Renal cortical epithelial cell (primary cell): ENCODE measurements at regions not wholly inside any gene's neighbourhood (a gene's known extent, or its start where the extent isn't known, plus 50 kb on each side); places are given as distances from the start of the nearest gene placed in this dataset.
A peak's percentile ranks its signal among the peaks of the same experiment; 100 is the strongest.
"Not testable (repeated sequence)": the region's sequence is repeated elsewhere in the genome, so short reads cannot be mapped to it uniquely, and the experiment has no call there.

Source experiments
- DNase-seq: peaks from one replicate; pipeline ENCODE4 v3.0.0-alpha.2; 2011; ENCODE audit warnings: low read depth

DNA sequence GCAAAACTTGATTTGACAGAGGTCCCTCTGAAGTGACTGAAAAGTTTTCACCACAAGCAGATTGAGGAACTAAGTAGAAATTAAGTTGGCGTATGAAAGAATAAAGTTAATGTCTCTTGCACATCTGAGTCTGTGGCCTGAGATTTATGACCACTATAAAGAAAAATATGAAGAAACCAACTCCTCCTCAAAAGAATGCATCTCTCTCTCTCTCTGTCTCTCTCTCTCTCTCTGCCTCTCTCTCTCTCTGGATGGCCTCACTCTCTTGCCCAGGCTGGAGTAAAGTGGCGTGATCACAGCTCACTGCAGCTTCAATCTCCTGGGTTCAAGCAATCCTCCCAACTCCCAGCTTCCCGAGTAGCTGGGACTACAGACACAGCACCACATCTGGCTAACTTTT lies 55.2 kb downstream of the RPL22L1 start:
- no peak for DNase-seq

DNA sequence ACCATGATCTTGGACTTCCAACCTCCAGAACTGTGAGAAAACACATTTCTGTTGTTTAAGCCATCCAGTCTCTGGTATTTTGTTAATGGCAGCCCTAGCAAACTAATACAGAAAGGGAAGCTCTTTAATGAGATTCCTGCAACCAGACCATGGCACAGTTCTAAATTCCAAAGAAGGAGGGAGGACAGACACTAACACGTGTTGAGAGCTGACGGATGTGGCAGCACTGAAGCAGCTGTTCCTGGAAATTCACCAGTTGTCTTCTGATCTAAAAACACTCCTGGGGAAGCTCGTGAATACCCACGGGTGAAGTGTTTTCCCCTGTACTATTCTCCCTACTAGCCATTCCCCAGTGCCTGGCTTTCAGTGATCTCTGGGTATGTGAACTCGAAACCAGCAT lies 56.7 kb downstream of the RPL22L1 start:
- no peak for DNase-seq

DNA sequence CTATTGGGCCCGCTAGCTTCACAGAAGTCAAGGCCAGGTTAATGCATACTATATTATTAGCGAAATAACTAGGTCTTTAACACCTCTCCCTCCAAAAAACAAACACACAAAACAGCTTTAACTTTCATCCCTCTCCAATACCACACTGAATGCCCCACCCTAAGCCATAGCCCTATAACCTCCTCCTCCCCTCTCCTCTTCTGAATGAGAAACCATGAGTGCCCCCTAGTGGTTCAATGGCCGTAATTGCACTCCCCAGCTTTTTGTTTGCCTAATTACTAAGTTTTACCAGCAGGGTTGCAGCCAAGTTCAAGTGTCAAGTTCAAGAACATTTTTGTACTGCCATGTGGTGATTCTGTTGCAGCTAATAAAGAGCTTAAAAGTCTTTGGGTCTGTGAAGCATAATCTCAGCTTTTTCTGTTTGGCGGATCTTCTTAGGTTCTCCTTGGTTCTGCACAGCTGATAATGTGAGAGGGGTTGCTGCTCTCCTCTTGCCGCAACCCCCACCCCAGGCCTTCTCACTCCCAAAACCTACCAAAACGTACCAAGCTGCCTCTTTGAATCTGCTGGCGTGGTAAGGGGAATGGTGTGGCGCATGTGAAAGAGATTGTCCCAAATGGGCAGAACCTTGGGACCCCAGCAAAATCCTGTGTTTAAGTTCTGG lies 57.9 kb downstream of the RPL22L1 start:
- DNase-seq: peak; percentile 75

DNA sequence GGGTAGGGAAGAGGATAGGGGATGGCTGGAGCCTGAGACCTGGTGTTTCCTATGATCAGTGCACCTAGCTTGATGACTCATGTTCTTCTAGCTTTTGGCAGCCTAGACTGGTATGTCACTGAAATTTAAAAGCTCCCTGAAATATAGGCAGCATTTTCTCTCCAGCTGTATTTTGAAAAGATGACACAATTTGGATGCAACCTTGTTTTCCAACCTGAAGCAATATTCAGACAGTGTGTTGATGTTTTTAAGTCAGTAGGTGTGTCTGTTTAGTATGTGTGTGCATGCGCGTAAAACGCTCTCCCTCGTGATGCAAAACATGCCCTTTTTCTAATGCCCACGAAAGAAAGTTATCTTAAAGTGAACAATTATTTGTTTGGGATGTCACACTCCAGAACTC lies 58.5 kb downstream of the RPL22L1 start:
- DNase-seq: peak; percentile 73

DNA sequence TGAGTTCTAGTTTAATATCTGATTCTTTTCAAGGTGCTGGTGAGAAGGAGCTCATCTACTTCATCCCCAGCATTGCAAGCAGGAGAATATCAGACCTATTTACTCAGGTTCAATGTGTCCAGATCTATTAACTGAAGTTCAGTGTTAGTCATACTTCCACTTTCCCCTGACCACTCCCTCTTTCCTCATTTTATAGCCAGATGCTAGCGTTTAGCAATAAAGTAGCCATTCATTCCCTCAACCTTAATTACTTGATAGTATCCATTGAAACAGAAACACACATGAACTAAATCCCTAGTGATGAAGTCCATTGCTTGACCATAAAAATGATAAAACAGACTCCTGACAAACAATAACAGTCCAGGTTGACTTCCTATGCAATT lies 60.0 kb downstream of the RPL22L1 start:
- peak; percentile 87 for DNase-seq

- peak; percentile 76 for DNase-seq
Measured at GRCh38 chr3:170809007-170809974, 60.7 kb downstream of the RPL22L1 start.

DNA sequence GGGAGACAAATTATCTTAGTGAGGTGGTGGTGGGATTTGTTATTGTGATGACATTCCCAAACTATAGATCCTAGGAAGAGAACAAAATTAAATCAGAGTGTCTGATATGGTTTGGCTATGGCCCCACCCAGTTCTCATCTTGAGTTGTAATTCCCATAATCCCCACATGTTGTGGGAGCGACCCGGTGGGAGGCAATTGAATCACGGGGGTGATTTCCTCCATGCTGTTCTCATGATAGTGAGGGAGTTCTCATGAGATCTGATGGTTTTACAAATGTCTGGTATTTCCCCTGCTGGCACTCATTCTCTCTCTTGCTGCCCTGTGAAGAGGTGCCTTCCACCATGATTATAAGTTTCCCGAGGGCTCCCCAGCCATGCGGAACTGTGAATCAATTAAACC lies 62.0 kb downstream of the RPL22L1 start:
- peak; percentile 21 for DNase-seq

GRCh38 chr3:170806676-170807075 lies 63.3 kb downstream of the RPL22L1 start:
- DNase-seq: no peak

GRCh38 chr3:170806141-170806540 lies 63.9 kb downstream of the RPL22L1 start:
- no peak for DNase-seq

GRCh38 chr3:170805296-170805695 lies 64.7 kb downstream of the RPL22L1 start:
- not testable (repeated sequence) for DNase-seq

- DNase-seq: not testable (repeated sequence)
Measured at GRCh38 chr3:170804634-170805033, 65.4 kb downstream of the RPL22L1 start.

- no peak for DNase-seq
Measured at GRCh38 chr3:170804078-170804477, 65.9 kb downstream of the RPL22L1 start.

- peak; percentile 98 for DNase-seq
Measured at GRCh38 chr3:170802164-170803151, 67.5 kb downstream of the RPL22L1 start.

- DNase-seq: no peak
Measured at GRCh38 chr3:170801597-170801996, 68.4 kb downstream of the RPL22L1 start.

- DNase-seq: not testable (repeated sequence)
Measured at GRCh38 chr3:170800275-170800674, 69.7 kb downstream of the RPL22L1 start.

DNA sequence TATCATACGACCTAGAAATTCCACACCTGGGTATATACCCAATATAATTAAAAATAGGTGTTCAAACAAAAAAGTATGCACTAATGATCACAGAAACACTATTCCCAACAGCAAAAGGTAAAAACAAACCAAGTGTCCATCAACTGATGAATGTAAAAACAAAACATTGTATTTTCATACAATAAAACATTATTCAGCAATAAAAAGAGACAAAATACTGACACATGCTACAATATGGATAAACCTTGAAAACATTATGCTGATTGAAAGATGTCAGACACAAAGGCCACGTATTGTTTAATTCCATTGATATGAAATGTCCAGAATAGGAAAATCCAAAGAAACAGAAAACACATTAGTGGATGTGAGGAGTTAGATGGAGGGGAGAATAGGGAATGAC lies 71.0 kb downstream of the RPL22L1 start:
- no peak for DNase-seq

GRCh38 chr3:170797685-170798084 lies 72.3 kb downstream of the RPL22L1 start:
- no peak for DNase-seq

DNA sequence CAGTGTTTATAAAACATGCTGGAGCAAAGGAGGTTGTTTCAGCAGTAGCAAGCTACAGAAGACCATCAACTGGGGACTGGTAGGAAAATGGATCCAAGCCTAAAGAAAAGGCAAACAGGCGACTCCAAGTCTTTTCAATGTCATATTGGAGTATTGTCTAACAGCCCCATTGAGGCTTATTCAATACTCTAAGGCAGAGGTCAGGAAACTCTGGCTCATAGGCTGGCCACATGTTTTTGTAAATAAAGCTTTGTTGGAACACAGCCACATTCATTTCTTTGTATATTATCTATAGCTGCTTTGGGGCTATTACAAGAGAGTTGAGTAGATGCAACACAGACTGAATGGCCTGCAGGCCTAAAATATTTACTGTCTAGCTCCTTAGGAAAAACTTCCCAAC lies 77.5 kb downstream of the RPL22L1 start:
- DNase-seq: no peak

DNA sequence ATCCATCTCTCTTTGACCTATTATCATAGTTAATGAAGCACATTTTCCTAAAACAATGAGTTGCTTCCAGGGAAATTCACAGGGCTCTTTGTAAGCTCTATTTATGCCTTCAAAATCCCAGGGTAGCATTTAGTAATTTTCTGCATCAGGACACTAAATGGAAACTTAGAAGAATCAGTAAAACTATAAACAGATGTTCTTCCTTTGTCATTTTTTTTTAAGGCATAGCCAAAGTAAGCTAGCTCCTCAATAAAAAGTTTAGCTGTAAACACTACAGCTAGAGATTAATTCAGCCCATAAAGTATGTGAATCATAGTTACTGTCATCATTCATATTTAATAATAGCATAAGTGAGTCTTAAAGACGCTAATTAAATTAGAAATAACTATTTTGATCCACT lies 79.3 kb downstream of the RPL22L1 start:
- DNase-seq: no peak

DNA sequence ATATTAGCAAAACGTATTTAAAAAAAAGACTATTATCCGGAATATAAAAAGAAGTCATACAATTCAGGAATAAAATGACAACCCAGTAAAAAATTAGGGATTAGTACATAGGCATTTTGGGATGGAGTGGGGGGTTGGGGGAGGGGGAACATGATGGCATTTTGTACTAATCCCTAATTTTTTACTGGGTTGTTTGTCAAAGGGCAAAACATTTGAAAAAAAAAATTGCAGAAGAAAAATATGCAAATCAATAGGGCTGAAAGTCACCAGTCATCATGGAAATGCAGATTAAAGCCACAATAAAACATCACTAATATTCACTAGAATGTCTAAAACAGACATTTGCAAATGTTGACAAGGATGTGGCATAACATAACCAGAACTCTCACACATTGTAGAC lies 82.5 kb downstream of the RPL22L1 start:
- DNase-seq: no peak

DNA sequence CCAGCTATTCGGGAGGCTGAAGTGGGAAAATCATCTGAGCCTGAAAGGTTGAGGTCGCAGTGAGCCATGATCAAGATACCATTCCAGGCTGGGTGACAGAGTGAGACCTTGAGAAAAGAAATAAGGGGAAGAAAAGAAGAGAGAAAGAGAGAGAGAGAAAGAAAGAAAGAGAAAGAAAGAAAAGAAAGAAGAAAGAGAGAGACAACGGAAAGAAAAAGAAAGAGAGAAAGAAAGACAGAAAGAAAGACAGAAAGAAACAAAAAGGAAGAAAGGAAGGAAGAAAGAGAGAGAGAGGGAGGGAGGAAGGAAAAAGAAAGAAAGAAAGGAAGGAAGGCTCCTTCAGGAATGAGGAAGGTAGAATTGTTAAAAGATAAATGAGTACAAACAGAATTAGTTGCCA lies 84.5 kb downstream of the RPL22L1 start:
- no peak for DNase-seq

- DNase-seq: no peak
Measured at GRCh38 chr3:170784406-170784805, 85.6 kb downstream of the RPL22L1 start.
